Ishikawa (cell line): ENCODE measurements at regions not wholly inside any gene's neighbourhood (a gene's known extent, or its start where the extent isn't known, plus 50 kb on each side); places are given as distances from the start of the nearest gene placed in this dataset.

ENCODE experiments used
- CEBPB ChIP-seq: IDR thresholded peaks from 2 replicates; pipeline ENCODE4 v1.6.1; 2012
- FOXM1 ChIP-seq: IDR thresholded peaks from 2 replicates; pipeline ENCODE4 v1.6.1; 2012; ENCODE audit warnings: low read depth, borderline replicate concordance
- NFIC ChIP-seq: IDR thresholded peaks from 2 replicates; pipeline ENCODE4 v1.6.1; 2012
- TAF1 ChIP-seq: IDR thresholded peaks from 2 replicates; pipeline ENCODE4 v1.6.1; 2012; ENCODE audit warnings: low read depth, mild to moderate bottlenecking
- YY1 ChIP-seq: IDR thresholded peaks from 2 replicates; pipeline ENCODE4 v1.6.1; 2012; ENCODE audit warnings: low read depth
- TF ChIP-seq, protein P1 (sequence below): IDR thresholded peaks from 2 replicates; pipeline ENCODE4 v1.6.1; 2012; ENCODE audit warnings: low read depth, mild to moderate bottlenecking
- TF ChIP-seq, protein P2 (sequence below): IDR thresholded peaks from 2 replicates; pipeline ENCODE4 v1.6.1; 2012

DNA sequence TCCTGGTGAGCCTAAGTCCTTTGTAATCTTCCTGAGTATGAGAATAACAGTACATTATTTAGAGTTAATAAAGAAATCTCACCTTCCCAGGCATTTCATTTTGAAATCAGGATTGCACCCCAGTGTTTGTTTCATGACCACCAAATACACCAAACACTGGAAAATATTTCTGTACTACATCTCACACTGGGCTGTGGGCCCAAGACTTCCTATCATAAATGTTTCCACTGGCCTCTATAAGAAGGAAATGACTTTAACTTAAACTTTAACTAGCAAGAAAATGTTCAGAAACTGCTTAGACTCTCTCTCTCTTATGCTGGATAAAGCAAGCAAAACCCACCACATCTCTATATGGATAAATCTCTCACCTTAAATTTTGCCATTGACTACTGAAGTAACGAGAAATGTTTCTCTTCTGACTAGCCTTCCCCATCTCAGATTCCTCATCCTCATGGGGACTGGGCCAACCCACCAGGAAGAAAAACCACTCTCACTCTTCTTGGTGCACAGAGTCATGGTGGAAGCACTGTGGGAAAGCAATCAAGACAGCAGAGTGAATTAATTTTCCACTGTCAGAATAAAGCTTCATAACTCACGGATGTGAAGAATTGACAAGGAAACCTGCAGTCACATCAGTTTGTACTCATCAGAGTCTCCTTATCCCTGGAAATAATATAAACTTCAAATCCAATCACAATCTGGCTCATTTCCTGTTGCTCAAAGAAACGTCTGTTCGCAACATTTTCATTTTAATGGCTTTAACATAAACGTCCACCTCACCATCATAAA is 859.6 kb downstream of the EPHA3 start:
- TF ChIP-seq, protein P1, sequence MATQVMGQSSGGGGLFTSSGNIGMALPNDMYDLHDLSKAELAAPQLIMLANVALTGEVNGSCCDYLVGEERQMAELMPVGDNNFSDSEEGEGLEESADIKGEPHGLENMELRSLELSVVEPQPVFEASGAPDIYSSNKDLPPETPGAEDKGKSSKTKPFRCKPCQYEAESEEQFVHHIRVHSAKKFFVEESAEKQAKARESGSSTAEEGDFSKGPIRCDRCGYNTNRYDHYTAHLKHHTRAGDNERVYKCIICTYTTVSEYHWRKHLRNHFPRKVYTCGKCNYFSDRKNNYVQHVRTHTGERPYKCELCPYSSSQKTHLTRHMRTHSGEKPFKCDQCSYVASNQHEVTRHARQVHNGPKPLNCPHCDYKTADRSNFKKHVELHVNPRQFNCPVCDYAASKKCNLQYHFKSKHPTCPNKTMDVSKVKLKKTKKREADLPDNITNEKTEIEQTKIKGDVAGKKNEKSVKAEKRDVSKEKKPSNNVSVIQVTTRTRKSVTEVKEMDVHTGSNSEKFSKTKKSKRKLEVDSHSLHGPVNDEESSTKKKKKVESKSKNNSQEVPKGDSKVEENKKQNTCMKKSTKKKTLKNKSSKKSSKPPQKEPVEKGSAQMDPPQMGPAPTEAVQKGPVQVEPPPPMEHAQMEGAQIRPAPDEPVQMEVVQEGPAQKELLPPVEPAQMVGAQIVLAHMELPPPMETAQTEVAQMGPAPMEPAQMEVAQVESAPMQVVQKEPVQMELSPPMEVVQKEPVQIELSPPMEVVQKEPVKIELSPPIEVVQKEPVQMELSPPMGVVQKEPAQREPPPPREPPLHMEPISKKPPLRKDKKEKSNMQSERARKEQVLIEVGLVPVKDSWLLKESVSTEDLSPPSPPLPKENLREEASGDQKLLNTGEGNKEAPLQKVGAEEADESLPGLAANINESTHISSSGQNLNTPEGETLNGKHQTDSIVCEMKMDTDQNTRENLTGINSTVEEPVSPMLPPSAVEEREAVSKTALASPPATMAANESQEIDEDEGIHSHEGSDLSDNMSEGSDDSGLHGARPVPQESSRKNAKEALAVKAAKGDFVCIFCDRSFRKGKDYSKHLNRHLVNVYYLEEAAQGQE, result no peak
- TF ChIP-seq YY1 (no peak), FOXM1 (no peak), NFIC (no peak), TAF1 (no peak), CEBPB (no peak)
- TF ChIP-seq, protein P2, sequence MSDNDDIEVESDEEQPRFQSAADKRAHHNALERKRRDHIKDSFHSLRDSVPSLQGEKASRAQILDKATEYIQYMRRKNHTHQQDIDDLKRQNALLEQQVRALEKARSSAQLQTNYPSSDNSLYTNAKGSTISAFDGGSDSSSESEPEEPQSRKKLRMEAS, result no peak
